EL (cell line): ENCODE measurements at regions not wholly inside any gene's neighbourhood (a gene's known extent, or its start where the extent isn't known, plus 50 kb on each side); places are given as distances from the start of the nearest gene placed in this dataset.
"Not testable (repeated sequence)": the region's sequence is repeated elsewhere in the genome, so short reads cannot be mapped to it uniquely, and the experiment has no call there.

ENCODE experiments used
- DNase-seq: peaks from one replicate; pipeline ENCODE4 v3.0.0-alpha.2; 2016

DNA sequence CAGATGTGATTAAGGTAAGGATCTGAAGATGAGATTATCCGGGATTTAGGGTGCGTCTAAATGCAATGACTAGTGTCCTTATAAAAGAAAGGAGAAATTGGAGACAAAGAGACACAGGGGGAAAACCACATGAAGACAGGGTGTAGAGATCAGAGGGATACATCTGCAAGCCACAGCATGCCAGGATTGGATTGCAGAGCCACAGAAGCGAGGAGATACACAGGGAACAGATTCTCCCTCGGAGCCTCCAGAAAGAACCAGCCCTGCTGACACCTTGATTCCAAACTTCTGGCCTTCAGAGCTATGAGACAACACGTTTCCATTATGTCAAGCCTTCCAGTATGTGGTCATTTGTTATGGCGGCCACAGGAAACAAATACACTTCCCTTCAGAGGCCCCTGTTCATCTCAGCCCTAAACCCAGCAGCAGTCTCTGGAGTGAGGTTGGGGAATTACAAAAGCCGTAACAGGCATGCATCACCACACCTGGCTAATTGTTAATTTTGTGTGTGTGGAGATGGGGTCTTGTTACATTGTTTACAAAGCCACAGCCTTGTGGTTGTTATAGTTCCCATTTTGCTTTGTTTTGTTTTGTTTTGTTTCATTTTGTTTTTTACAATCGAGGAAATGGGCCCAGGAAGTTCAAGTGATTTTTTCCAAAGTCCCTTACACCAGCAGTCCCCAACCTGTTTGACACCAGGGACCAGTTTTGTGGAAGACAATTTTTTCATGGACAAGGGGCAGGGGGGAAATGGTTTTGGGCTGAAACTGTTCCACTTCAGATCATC lies 51.6 kb upstream of the LYRM9 start:
- DNase-seq = no peak

DNA sequence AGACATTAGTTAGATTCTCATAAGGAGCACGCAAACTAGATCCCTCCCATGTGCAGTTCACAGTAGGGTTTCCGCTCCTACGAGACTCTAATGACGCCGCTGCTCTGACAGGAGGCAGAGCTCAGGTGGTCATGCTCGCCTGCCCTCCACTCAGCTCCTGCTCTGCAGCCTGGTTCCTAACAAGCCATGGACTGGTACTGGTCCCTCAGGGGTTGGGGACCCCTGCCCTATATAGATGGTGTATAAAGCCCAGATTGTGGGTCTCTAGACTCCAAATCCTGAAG lies 52.1 kb upstream of the LYRM9 start:
- DNase-seq = no peak

DNA sequence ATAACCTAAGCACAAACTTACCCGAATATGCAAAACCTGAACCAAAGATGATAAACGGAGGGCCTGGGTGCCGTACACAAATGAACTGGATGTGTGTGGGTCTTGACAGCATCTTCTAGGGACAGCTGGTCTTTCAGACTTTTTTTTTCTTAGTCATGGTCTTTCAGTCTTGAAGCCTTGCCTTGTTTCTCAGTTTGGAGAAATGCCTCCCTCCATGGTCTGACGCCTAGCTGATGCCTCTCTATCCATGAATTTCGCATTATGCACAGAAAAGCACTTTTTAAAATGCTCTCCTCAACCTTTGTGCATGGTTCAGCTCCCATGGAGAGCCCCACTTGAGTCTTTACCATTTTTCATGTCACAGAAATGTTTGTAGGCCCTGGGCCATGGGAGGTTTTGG lies 52.8 kb upstream of the LYRM9 start:
- no peak for DNase-seq

DNA sequence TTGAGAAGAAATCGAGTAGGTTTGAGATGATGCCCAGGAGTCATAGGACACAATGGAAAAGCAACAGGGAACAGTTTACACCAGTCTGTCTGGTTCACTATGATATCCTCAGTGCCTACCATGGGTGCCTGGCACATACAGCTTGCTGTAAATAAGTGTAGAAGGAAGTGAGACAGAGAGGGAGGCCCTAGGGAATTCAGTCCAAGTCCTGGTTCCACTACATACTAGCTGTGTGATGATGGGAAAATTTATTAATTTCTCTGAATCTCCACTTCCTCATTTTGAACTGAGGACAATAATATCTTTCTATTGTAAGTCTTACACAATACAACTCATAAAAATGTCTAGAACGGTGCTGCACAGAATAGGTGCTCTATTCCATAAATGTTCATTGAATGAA lies 53.3 kb upstream of the LYRM9 start:
- DNase-seq = no peak

DNA sequence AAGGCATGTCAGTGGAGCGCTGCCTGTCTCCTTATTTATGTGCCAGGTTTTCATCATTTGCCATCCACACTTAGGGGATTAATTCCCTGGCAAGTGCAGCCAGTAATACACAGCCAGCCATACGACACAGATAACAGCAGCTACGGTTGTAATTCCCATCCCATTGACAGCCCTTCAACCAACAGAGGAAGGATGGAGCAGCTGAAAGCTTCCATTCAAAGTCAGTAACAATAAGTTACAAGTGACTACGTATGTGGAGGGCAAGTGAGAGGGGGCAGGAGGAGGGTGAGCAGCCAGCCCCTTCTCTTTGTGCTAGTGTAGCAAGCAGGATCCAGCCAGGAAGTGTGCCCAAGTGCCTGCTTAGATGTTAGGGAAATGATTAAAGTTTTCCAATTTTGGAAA lies 53.8 kb upstream of the LYRM9 start:
- DNase-seq = no peak

DNA sequence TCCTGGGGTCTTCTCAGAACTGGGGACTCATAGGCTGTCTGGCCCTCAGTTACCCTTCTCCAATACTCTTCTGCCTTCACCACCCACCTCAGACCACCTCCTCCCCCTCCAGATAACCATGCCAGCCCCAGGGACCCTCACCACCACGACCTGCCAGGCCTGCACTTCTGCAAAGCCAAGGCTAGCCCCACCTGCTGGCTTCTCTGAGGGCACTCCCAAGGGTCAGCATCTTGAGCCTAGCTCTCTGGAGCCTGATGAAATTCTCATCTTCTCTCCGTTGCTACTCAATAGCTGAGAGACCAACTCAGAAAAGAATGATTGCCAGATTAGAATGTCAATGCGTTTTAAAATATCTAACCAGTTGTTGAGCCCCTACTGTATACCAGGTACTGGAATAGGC lies 56.1 kb upstream of the LYRM9 start:
- no peak for DNase-seq

DNA sequence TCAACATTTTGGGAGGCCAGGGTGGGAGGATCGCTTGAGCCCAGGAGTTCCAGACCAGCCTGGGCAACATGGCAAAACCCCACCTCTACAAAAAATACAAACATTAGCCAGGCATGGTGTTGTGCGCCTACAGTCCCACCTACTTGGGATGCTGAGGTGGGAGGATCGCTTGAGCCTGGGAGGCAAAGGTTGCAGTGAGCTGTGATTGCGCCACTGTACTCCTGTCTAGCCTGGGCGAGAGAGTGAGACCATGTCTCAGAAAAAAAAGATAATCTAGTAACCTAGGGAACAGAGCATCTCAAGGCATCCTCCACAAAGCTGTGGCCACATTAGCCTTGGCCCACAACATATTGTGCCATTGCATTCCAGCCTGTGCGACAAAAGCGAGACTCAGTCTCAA lies 57.1 kb upstream of the LYRM9 start:
- not testable (repeated sequence) for DNase-seq

DNA sequence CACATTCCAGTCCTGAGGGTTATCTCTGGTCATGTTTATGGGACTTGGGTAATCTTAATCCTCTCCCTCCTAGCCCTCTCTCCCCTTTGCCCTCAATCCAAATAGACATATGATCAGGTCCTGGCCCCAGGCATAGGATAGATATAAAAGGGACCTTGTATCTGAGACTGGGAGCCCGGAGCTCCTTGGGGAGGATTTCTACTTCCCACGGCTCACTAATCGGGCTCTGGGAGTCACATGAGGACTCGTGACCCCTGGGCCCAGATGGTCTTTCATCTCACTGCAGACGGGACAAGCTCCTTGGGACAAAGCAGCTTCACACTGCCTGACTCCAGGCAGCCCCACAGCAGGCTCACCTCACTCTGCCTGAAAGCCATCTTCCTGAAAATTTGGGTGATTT lies 57.8 kb upstream of the LYRM9 start:
- DNase-seq = no peak

DNA sequence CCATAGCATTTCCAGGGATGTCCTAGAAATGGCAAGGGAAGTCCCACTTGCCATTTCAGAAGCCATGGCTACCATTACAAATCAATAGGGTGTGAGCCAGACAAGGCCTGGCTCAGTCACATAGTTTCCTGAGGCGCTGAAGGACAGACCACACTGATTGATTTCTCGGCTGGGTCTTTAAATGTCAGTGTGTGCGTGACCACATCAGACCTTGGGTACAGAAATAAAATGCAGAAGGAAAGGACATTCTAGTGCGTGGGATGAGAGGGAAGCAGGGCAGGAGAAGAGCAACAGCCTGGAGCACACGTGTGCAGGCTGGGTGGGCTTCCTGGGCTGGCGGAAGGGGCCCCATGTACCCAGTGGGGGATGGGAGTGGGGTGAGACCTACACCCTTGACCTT lies 58.7 kb upstream of the LYRM9 start:
- DNase-seq = no peak

DNA sequence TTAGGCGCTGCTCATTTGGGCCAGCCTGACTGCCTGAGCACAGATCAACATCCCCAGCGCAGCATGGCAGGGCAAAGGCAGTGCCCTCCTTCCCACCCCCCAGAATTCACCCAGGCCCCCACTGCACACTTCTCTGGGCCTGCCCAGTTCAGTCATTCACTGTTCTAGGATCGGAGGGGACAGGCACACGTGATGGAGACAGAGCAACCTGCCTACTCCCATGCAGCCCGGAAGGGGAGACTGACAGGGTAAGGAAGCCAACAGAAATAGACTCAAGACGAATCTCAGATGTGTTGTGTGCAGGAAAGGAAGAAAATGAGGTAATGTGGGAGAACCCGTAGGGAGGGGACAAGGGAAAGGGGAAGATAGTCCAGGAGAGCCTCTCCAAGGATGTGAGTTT lies 59.2 kb upstream of the LYRM9 start:
- DNase-seq = no peak

DNA sequence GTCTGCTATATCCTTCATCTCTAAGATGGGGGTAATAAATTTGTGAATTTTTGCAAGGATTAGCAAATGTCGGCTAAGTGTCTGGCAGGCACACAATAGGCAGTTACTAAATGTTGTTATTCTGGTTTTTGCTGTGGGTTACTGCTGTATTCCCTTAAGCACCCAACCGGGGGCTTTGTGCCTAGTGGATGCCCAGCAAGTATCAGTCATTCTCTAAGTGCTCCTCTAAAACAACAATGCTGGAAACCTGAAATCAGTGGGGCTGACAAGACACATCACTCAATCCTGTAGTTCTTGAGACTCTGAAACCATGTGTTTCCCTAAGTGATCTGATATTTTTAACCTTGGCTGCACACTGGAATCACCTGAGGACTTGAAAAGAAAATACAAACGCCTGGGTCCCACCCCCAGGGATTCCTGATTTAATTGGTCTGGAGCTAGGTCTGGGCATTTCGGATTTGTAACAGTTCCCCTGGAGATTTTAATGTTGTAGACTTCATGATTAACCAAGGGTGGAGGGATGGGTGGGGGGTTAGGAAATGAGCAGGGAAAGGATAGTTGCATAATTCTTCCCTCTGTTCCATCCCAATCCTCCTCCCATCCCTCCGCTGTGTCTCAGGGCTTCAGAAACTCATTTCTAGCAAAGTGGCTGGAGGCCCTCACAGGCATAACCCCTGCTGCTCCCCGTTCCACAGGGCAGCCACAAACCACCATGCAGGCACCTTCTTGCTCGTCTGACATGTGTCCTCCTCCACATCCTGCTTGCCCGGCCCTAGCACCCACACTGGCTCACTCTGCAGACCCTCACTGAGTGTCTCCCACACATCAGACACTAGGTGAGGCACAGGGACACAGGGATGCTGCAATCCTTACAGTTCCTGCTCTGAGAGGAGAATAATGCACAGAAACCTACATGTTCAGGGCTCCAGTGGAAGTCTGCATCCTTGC lies 61.7 kb upstream of the LYRM9 start:
- no peak for DNase-seq

DNA sequence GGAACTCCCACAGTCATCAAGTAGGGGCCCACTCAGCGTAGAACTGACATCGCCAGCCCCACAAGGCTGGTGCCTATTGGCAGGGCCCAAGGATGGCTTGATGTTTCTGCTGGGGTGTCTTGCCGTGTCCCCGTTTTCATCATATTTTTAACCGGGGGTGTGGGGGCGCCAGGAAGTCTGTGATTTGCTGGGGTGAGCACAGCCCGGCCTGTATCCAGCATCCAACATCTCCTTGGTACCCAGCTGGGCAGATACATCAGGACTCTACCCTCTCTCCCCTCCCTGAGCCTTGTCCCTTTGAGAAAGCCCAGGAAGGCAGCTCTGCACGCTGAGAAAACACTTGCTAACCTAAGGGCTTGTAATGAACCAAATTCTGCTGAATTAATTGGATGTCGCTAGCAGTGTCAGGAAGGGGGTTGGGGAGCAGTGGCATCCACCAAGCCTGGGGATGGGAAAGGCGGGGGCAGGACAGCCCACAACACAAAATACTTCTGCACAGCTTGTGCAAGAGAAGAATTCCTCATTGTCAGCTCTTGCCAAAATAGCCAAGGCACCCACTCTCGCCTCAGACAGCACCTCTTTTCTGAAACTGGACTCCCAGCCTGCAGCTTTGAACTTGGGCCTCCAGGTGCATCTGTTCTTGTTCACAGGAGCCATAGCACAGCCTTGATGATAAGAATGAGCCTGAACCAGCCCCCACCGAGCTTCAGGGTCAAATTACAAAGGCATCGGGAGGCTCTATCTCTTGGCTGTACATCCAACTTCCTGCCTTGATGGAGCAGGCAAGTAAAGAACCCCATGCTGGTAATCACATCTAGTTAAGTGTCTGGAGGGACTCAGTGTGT lies 63.7 kb upstream of the LYRM9 start:
- DNase-seq = no peak

DNA sequence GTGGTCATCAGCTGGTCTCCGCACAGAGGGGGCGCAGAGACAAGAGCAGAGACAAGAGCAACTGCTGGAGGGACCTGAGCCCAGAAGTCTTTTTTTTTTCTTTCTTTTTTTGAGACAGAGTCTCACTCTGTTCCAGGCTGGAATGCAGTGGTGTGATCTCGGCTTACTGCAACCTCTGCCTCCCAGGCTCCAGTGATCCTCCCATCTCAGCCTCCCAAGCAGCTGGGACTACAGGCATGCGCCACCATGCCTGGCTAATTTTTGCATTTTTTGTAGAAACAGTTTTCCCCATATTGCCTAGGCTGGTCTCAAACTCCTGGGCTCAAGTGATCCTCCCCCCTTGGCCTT lies 64.3 kb upstream of the LYRM9 start:
- not testable (repeated sequence) for DNase-seq

DNA sequence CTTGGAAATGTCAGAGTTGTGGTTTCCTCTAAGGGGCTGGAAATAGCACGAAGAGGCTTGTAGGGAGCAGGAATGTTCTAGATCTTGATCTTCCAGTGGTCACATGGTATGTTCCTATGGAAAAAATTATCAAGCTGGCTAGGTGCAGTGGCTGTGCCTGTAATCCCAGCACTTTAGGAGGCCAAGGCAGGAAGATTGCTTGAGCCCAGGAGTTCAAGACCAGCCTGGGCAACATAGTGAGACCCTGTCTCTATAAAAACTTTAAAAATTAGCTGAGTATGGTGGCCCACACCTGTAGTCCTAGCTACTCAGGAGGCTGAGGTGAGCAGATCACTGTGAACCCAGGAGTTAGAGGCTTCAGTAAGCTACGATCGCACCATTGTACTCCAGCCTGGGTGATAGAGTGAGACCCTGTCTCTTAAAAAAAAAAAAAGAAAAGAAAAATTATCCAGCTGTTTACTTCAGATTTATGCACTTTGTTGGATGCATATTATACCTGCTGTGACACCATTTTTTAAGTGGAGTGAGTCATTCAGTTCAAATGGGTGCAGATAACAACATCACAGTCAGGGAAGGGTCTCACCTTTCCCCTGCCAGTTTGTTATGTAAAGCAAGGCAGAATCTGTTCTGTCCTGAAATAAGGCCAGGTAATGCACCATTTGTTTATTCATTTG lies 65.7 kb upstream of the LYRM9 start:
- no peak for DNase-seq

DNA sequence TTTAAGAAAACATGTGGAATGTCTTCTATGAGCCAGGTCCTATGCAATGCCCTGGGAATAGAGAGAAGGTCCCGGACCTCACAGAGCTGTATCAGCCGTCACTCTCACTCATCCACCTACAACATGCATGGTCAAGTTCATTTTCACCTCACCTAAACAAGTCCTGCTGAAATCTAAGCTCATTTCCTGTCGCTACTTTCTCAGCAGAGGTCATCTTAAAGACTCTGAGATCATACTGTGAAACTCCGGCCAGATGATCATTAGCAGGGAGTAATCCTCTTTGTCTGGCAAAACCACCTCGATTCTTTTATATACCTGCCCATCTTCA lies 66.2 kb upstream of the LYRM9 start:
- DNase-seq = no peak

DNA sequence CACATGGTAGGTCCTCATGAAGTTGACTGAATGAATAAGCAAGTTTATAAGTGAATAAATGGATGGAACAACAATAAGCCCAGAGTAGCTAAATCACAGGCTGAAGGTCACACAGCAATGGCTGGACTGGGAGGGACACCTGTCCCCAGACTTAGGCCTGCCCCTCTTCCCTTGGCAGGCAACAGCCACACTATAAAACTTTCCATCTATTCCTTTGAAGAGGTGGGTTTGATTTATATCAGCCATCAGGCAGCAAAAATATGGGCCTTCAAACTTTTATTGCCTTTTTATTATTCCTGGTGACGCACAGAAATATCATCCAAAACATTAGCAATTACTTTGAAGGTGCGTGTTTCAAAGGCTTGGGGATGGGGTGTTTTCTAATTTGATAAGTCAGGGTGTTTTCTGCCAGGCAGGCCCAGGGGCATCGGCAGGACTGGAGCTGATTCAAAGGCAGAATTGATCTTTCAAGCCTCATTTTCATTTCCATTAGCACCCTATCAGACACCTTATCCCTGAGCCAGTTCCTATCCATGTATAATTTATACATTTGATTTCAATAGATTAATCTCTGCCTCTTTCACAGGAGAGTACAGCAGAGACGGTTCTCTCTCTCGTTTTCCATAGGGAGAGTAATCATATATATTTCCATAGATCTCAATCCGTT lies 67.2 kb upstream of the LYRM9 start:
- DNase-seq = no peak

DNA sequence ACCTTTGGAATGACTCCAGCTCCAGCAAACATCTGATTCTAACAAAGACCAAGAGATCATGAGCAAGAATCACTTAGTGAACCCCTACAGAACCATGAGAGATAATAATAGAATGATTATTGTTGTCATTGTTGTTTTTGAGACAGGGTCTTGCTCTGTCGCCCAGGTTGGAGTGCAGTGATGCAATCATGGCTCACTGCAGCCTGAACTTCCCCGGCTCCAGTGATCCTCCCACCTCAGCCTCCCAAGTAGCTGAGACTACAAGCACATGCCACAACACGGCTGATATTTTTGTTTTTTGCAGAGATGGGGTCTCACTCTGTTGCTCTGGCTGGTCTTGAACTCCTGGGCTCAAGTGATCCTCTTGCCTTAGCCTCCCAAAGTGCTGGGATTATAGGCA lies 69.4 kb upstream of the LYRM9 start:
- DNase-seq = not testable (repeated sequence)

DNA sequence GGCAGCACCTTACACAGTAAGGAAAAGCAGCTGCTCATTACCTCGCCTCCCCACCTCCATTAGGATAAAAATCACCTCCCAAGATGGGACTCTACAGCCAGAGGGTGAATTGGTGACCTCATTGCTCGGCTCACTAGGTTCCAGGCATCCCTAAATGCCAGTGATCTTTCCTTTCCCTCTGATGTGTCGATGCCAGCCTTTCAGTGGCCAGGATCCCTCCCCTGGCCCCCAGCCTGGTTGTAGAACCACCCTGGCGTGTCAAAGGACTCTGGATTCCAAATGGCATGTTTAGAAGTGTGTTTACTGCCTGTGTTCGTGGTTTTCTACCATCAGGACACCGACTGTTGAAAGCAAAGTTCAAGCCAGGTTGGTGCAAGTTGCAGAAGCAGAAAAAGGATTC lies 72.1 kb upstream of the LYRM9 start:
- DNase-seq = no peak

DNA sequence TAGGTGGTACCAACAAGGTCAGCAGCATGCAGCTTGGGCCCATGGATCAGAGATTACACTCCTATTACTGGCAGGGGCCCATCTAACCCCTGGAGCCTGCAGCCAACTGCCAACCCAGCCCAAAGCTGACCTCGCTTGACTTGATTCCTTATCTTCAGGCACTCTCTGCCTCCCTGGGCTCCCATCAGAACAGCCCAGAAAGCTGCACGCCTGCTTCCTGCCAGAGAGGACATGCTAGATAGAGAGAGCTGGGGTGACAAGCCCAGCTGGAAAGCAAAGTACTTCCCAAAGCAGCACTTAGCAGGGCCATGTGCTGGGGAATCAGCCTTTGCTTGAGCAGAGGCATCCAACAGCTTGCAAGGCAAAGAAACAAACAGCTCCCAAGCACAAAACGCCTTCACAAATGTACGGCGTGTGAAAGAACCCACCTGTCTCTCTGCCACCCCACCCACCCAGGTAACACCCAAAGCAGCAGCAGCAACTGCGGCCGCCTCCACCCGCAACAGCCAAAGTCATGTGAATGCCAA lies 74.2 kb upstream of the NLK start:
- no peak for DNase-seq

DNA sequence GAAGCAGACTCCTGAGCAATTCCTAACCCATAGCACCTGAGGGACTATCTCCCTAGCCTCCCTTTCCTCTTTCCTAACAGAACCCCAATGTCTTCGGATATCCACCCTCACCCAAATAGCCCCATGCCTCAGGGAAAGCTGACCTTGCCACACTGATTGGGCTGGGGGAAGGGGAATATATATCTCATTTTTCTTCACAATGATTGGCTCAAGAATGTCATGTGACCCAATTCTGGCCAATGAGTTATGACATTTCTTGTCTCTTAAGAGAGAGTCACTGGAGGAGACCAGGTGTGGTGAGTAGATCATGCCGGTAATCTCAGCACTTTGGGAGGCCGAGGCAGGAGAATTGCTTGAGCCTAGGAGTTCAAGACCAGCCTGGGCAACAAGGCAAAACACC lies 71.9 kb upstream of the NLK start:
- no peak for DNase-seq

DNA sequence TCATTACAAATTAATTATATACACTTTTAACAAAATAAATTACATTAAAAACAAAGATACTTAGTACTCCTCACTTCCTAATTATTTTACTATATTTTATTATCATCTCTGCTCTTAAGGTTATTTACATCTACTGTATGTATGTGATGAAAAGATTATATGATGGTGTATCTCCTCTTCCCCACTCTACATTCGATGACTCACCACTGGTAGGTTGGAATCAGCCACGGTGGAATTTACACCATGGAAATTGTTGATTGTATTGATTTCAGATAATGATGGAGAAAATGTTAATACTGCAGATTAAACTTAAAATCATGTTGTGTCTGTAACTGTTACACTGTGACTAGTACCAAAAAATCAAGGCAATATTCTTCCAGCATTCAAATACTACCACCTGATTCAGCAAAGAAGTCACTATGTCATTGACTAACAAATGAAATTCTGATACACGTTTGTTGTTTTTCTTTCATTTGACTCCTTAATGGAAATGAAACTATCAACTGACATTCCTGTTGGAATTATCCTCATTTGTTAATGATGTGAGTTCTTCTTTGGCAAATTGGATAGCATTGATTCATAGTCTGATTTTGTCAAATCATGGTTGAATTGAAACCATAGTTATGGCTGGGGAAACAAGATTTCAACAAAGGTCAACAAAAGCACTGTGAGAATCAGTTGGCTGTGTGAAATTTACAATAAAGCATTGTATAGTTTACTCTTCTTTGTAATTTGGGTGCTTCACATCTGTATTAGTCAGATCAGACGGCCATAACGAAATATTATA lies 69.0 kb upstream of the NLK start:
- no peak for DNase-seq

DNA sequence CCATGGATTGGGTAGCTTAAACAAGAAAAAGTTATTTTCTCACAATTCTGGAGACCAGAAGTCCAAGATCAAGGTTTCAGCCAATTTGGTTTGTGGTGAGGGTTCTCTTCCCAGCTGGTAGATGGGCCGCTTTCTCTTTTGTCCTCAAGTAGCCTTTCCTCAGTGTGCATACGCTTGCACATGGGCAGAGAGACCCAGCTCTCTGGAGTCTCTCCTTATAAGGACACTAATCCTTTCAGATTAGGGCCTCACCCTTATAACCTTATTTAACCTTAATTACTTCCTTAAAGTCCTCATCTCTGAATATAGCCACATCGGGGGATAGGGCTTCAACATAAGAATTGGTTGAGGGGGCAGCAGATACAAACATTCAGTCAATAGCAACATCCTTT lies 68.4 kb upstream of the NLK start:
- no peak for DNase-seq
